Right atrium auricular region (tissue), 2 donors: ENCODE measurements at regions not wholly inside any gene's neighbourhood (a gene's known extent, or its start where the extent isn't known, plus 50 kb on each side); places are given as distances from the start of the nearest gene placed in this dataset.

Experiments
- DNase-seq: peaks from one replicate; pipeline ENCODE4 v3.0.0-alpha.2; 2019; ENCODE audit warnings: low spot score
- H3K27ac ChIP-seq, 2 donors: fragments of 200-600 bp; sonication (generic); 1 replicate in 1 of 2; 2 replicates in 1 of 2; pipeline ENCODE4 v1.5.1; 2016 to 2019
- H3K27me3 ChIP-seq, 2 donors: fragments of 200-600 bp; sonication (generic); one replicate each; pipeline versions ENCODE4 v1.5.1 to v1.6.0; 2017 to 2019
- H3K36me3 ChIP-seq: fragments of 200-600 bp; sonication (generic); one replicate; pipeline ENCODE4 v1.5.1; 2016
- H3K4me1 ChIP-seq, 2 donors: fragments of 200-600 bp; sonication (generic); one replicate each; pipeline versions ENCODE4 v1.5.1 to v1.6.0; 2017 to 2019
- H3K4me3 ChIP-seq, 2 donors: fragments of 200-600 bp; sonication (generic); 1 replicate in 1 of 2; 2 replicates in 1 of 2; pipeline ENCODE4 v1.5.1; 2017 to 2019; ENCODE audit warnings: mild to moderate bottlenecking in 1 of 2, moderate library complexity in 1 of 2
- H3K9me3 ChIP-seq, 2 donors: fragments of 200-600 bp; sonication (generic); one replicate each; pipeline ENCODE4 v1.5.1; 2019
- TF ChIP-seq, protein P1 (sequence below), 2 donors: fragments of 200-600 bp; sonication (generic); IDR thresholded peaks; one replicate each; pipeline ENCODE4 v1.5.1; 2019; ENCODE audit warnings: antibody characterized with exemption in 2 of 2

DNA sequence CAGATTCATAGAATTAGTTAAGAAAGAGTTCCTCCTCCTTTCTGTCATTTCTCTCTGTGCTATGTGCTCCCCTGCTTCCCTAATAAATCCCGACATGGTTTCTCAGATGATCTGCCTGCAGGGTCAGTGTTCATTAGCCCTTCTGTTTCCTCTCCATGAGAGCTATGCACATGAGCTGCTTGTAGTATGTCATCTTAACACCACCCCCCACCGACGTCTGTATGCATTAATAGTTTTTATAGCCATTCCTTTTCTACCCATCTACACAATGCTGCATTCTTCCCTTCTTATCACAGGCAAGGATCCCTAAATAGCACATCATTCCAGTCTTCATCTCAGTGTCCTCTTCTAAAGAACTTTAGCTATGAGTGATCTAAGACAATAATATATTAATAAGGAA, 809.1 kb downstream of the ANKRD7 start:
- H3K4me1 ChIP-seq = no peaks in the 10 kb centered on the region
- TF ChIP-seq, protein P1, sequence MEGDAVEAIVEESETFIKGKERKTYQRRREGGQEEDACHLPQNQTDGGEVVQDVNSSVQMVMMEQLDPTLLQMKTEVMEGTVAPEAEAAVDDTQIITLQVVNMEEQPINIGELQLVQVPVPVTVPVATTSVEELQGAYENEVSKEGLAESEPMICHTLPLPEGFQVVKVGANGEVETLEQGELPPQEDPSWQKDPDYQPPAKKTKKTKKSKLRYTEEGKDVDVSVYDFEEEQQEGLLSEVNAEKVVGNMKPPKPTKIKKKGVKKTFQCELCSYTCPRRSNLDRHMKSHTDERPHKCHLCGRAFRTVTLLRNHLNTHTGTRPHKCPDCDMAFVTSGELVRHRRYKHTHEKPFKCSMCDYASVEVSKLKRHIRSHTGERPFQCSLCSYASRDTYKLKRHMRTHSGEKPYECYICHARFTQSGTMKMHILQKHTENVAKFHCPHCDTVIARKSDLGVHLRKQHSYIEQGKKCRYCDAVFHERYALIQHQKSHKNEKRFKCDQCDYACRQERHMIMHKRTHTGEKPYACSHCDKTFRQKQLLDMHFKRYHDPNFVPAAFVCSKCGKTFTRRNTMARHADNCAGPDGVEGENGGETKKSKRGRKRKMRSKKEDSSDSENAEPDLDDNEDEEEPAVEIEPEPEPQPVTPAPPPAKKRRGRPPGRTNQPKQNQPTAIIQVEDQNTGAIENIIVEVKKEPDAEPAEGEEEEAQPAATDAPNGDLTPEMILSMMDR (IDR thresholded peaks at IDR 0.05) = no peak
- no peak overlapping the region for H3K4me3 ChIP-seq
- peaks cover 0 to 4% of the 10 kb centered on the region in 2 donors for H3K9me3 ChIP-seq
- H3K36me3 ChIP-seq = no peaks in the 10 kb centered on the region
- H3K27me3 ChIP-seq = no peaks in the 10 kb centered on the region
- DNase-seq = no peak
- H3K27ac ChIP-seq = no peak overlapping the region

DNA sequence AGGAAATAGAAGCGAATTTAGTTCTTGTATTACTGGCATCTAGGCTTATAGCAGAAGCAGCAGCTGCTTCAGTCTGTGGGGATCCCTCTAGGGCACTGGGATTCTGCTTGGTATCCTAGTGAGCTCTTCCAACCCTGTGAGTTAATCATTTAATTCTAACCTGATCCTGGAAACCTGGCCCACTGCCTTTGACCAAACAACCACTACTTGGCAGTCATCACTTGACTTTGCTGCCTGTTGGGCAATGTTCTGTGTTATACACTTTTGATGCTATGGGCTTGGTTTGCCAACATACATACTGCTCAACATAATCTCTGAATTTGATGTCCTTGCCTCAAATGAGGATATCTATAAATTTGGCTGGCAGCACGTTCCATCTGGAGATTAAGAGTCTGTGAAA, 813.4 kb downstream of the ANKRD7 start:
- Histone ChIP-seq H3K27ac (no peak overlapping the region), H3K36me3 (no peaks in the 10 kb centered on the region), H3K27me3 (no peaks in the 10 kb centered on the region), H3K4me1 (no peaks in the 10 kb centered on the region), H3K4me3 (no peak overlapping the region), H3K9me3 (no peaks in the 10 kb centered on the region)
- DNase-seq = no peak
- TF ChIP-seq, protein P1 (IDR thresholded peaks at IDR 0.05) = no peak

DNA sequence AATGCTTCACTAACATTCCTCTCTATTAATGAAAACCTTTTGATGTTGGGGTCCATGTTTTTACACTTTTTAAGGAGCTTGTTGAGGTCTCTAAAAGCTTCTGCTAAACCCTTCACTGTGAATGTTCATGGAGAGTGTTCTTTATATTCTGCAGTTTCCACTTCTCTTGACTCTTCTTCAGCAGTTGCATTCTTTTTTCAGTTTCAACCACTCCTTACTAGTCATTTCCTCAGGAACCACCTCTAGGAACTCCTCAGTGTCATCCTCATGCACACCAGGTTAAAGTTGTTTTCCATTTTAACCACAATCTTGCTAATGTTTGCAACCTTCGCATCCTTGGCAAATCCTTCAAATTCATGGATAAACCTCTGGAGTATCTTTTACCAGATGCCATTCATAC, 821.6 kb downstream of the ANKRD7 start:
- H3K9me3 ChIP-seq = no peaks in the 10 kb centered on the region
- no peak overlapping the region for H3K4me3 ChIP-seq
- H3K36me3 ChIP-seq = no peaks in the 10 kb centered on the region
- TF ChIP-seq, protein P1 (IDR thresholded peaks at IDR 0.05) = no peak
- H3K4me1 ChIP-seq = no peaks in the 10 kb centered on the region
- no peak overlapping the region for H3K27ac ChIP-seq
- no peaks in the 10 kb centered on the region for H3K27me3 ChIP-seq
- no peak for DNase-seq

GRCh38 chr7:119065966-119066365, 841.5 kb downstream of the ANKRD7 start:
- no peak overlapping the region for H3K27ac ChIP-seq
- no peaks in the 10 kb centered on the region for H3K36me3 ChIP-seq
- no peaks in the 10 kb centered on the region for H3K27me3 ChIP-seq
- no peak for DNase-seq
- TF ChIP-seq, protein P1 (IDR thresholded peaks at IDR 0.05) = no peak
- H3K4me1 ChIP-seq = no peaks in the 10 kb centered on the region
- H3K9me3 ChIP-seq = no peaks in the 10 kb centered on the region
- H3K4me3 ChIP-seq = no peak overlapping the region

- Histone ChIP-seq H3K4me1 (no peaks in the 10 kb centered on the region), H3K9me3 (peaks cover 0 to 4% of the 10 kb centered on the region in 2 donors), H3K4me3 (no peak overlapping the region), H3K27ac (no peak overlapping the region), H3K36me3 (no peaks in the 10 kb centered on the region), H3K27me3 (no peaks in the 10 kb centered on the region)
- no peak for DNase-seq
- TF ChIP-seq, protein P1 (IDR thresholded peaks at IDR 0.05) = no peak
Measured at GRCh38 chr7:119086026-119086425, 861.5 kb downstream of the ANKRD7 start.

DNA sequence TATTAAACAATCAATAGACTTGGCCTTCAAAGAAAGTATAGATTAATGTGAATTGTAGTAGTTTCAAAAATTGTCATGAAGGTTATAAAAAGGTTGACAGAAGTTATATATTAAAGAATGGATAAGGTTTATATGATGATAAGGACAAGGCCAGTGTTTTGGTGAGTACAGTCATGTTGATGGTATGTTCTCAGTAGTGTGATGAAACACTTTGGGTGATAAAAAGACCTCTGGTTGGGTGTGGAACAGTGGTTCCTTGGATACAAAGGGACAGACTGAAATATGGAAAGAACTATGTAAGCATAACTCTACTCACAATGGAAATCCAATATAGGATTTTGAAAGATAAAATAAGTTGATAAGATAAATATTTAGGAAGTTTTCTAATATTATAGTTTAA, 866.3 kb downstream of the ANKRD7 start:
- Histone ChIP-seq H3K27ac (no peak overlapping the region), H3K4me1 (no peaks in the 10 kb centered on the region), H3K9me3 (no peaks in the 10 kb centered on the region), H3K27me3 (no peaks in the 10 kb centered on the region), H3K36me3 (no peaks in the 10 kb centered on the region), H3K4me3 (no peak overlapping the region)
- no peak for DNase-seq
- TF ChIP-seq, protein P1 (IDR thresholded peaks at IDR 0.05) = no peak
